ENCODE measurements at regions not wholly inside any gene's neighbourhood (a gene's known extent, or its start where the extent isn't known, plus 50 kb on each side); places are given as distances from the start of the nearest gene placed in this dataset.

DNA sequence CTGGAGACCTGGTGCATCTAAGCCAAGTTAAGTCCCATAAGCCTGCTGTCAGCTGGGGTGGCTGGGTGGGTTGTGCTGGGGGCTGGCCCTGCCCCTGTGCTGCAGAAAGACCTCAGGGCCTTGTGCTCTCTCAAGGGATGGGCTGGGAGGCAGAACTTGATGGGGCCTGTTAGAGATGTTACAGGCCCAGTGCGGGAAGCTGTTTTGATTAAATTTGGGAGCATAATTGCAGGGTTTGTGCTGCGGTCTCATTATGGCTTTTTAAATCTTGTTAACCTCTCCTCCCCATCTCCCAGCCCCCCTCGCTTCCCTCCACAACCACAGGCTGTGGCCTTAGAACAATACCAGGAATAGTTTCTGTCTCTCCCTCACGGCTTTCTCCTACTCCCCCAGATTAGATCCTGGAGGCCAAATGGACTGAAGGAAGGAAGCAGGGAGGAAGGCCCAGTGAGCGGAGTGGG is 87.6 kb upstream of the TLE3 start:
- DNase-seq (ENCODE audit: extremely low spot score), result no peak
- TF ChIP-seq POLR2A (IDR thresholded peaks at IDR 0.05; ENCODE audit: low read depth), result no peak
- no peaks in the 10 kb centered on the region for H3K9me3 ChIP-seq
- 98% methylated on average over 5 of the region's 5 CpGs for WGBS
- H3K4me3 ChIP-seq, result no peak overlapping the region
- H3K27me3 ChIP-seq, result no peaks in the 10 kb centered on the region
- no peaks in the 10 kb centered on the region for H3K36me3 ChIP-seq
- H3K4me1 ChIP-seq, result no peaks in the 10 kb centered on the region
- intact Hi-C loops (cut with DNase I), result no loop called here
- H3K27ac ChIP-seq (replicated peaks in 1 of 4), result no peak overlapping the region

DNA sequence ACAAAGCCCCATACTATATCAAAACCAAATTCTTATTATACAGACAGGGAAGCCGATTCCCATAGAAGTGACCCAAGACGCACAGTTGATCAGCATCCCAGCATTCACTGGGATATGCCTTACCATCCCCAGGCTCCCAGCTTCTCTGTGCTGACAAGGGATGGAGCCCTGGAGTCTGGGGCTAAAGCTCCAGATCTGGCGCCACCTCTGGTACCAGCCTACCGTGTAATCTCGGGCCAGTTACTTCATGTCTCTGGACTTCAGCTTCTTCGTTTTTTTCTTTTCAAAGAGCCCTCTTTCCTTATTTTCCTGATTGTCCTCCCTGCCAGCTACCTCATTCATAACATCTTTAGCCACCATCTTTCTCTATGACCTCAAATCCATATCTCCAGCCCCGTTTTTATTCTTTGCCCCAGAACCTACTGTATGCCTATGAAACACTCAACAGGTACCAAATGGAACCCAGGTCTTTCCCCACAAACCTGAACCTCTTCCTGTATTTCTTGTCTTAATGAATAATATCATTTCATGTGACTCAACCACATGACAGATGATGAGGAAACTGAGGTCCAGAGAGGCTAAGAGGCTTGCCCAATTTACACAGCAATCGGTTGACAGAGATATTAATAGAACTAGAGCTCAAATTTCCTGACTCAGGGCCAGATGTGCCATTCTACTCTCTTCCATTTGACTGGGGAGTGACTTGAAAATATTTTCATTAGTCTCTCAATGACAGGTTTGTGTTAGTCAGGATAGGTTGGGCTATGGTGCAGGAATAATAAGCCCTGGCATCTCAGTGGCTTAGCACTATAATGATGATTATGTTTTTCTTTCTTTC is 85.4 kb upstream of the TLE3 start:
- WGBS, result 85% methylated on average over 8 of the region's 8 CpGs
- Histone ChIP-seq H3K4me1 (no peaks in the 10 kb centered on the region), H3K9me3 (no peaks in the 10 kb centered on the region), H3K4me3 (no peak overlapping the region), H3K27me3 (no peaks in the 10 kb centered on the region), H3K27ac (replicated peaks in 1 of 4) (no peak overlapping the region), H3K36me3 (no peaks in the 10 kb centered on the region)
- TF ChIP-seq POLR2AphosphoS5 (IDR thresholded peaks at IDR 0.05) (no peak), CTCF (IDR thresholded peaks at IDR 0.05) (no peak), EP300 (IDR thresholded peaks at IDR 0.05) (no peak), POLR2A (IDR thresholded peaks at IDR 0.05; ENCODE audit: low read depth) (no peak)
- DNase-seq (ENCODE audit: extremely low spot score), result no peak
- intact Hi-C loops (cut with DNase I), result no loop called here

DNA sequence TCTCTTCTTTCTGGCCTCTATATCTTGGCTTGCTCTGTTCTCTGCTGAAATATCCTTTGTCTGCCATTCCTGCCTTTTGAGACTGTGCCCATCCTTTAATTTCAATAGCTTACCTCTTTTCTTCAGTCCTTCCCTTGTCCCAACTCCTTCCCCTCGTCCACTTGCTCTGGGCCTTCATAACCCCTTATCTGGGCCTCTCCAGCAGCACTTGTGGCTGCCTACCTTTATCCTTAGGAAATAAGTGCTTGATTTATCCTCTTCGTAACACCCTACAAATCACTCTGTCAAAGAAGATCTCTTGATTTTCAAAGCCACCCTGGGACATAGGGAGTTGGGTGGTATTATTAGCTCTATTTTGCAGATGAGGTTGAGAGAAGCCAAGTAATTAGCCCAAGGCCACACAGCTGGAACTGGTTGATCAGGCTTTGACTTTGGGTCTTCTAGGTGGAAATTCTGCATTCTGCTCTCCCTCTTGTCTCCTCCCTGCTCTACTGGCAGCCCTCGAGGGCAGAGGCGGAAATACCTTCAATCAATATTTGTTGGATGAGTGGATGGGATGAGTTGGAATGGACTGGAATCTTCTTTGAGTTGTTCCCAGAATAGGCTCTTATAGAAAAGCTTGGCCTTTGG is 84.0 kb upstream of the TLE3 start:
- Histone ChIP-seq H3K36me3 (no peaks in the 10 kb centered on the region), H3K27ac (replicated peaks in 1 of 4) (no peak overlapping the region), H3K9me3 (no peaks in the 10 kb centered on the region), H3K27me3 (no peaks in the 10 kb centered on the region), H3K4me1 (no peaks in the 10 kb centered on the region), H3K4me3 (no peak overlapping the region)
- TF ChIP-seq POLR2AphosphoS5 (IDR thresholded peaks at IDR 0.05) (no peak), CTCF (IDR thresholded peaks at IDR 0.05) (no peak), EP300 (IDR thresholded peaks at IDR 0.05) (no peak), POLR2A (IDR thresholded peaks at IDR 0.05; ENCODE audit: low read depth) (no peak)
- DNase-seq (ENCODE audit: extremely low spot score), result no peak
- intact Hi-C loops (cut with DNase I), result no loop called here
- 95% methylated on average over 4 of the region's 4 CpGs for WGBS

DNA sequence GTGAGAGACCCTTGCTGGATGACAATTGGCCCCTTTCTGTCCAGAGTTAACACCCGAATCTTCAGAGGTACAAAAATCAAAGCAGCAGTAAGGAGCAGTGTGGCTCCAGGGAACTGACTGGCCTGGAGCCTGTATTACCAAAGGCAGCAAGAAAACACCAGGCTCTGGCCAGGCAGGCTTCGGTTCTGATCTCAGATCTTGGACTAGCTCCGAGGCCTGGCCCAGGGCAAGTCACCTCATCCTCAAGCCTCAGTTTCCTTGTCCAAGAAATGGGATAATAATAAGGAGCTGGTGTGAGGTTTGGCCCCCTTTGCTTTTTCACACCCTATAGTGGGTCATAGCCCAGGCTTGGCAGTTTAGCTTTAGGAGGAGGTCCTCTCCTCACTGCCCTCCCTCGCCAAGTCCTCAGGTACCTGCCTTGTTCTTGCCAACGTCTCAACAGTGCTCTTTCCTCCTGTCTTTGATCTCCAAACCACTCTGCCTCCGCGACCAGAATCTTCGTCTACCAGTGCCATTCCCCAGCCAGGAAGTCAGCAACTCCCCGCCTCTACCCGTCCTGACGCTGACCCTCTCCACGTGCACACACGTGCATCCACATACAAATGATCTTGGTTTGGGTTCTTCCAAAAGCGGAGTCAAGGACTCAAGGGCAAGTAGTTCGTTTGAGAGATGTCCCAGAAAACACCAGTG is 82.6 kb upstream of the TLE3 start:
- DNase-seq (ENCODE audit: extremely low spot score), result no peak
- no peak overlapping the region for H3K27ac ChIP-seq (replicated peaks in 1 of 4)
- H3K9me3 ChIP-seq, result no peaks in the 10 kb centered on the region
- H3K4me3 ChIP-seq, result no peak overlapping the region
- no peaks in the 10 kb centered on the region for H3K4me1 ChIP-seq
- intact Hi-C loops (cut with DNase I), result no loop called here
- no peak for TF ChIP-seq POLR2AphosphoS5 (IDR thresholded peaks at IDR 0.05)
- no peak for TF ChIP-seq POLR2A (IDR thresholded peaks at IDR 0.05; ENCODE audit: low read depth)
- TF ChIP-seq CTCF (IDR thresholded peaks at IDR 0.05), result no peak
- TF ChIP-seq EP300 (IDR thresholded peaks at IDR 0.05), result no peak
- no peaks in the 10 kb centered on the region for H3K36me3 ChIP-seq
- no peaks in the 10 kb centered on the region for H3K27me3 ChIP-seq
- 87% methylated on average over 15 of the region's 15 CpGs for WGBS

DNA sequence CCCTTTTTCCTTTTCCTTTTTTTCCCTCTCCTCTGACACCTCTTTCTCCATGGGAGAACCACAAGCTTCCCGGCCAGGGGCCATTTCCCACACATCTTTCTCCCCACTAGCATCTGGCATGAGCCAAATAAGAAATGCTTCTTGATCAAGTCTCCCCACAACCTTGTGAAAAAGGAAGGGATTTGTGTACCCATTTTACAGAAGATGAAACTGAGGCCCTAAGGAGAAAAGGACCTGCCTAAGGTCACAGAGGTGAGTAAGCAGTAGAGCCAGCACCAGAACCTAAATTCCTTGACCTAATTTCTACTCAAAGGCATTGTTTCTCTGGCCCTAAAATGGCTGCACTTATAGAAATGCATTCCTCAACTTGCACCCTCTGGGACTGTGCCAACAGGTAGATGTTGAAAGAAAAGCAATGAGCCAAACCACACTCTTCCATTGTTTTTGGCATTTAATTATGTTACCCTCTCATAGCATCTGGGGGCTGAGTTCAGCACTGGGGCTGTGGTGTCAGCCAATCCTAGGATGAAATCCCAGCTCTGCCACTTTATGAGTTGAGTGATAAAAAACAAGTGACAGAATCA is 81.7 kb upstream of the TLE3 start:
- no peak for TF ChIP-seq POLR2AphosphoS5 (IDR thresholded peaks at IDR 0.05)
- TF ChIP-seq POLR2A (IDR thresholded peaks at IDR 0.05; ENCODE audit: low read depth), result no peak
- TF ChIP-seq CTCF (IDR thresholded peaks at IDR 0.05), result no peak
- TF ChIP-seq EP300 (IDR thresholded peaks at IDR 0.05), result no peak
- 100% methylated on average over 1 of the region's 1 CpG for WGBS
- Histone ChIP-seq H3K27ac (replicated peaks in 1 of 4) (no peak overlapping the region), H3K36me3 (no peaks in the 10 kb centered on the region), H3K27me3 (no peaks in the 10 kb centered on the region), H3K4me1 (no peaks in the 10 kb centered on the region), H3K4me3 (no peak overlapping the region), H3K9me3 (no peaks in the 10 kb centered on the region)
- DNase-seq (ENCODE audit: extremely low spot score), result no peak
- intact Hi-C loops (cut with DNase I), result no loop called here
